ENCODE measurements at regions not wholly inside any gene's neighbourhood (a gene's known extent, or its start where the extent isn't known, plus 50 kb on each side); places are given as distances from the start of the nearest gene placed in this dataset.

GRCh38 chr11:81174646-81175330 lies 1558.9 kb downstream of the FAM181B start:
- no peak overlapping the region for H3K4me3 ChIP-seq (replicated peaks; ENCODE audit: low read depth, low read length)
- DNase-seq (ENCODE audit: extremely low read depth, low read depth) = no peak
- TF ChIP-seq CTCF (IDR thresholded peaks at IDR 0.05; ENCODE audit: low read depth, low read length, missing control alignments) = no peak

GRCh38 chr11:81165164-81165563 lies 1568.5 kb downstream of the FAM181B start:
- no peak overlapping the region for H3K4me3 ChIP-seq (replicated peaks; ENCODE audit: low read depth, low read length)
- TF ChIP-seq CTCF (IDR thresholded peaks at IDR 0.05; ENCODE audit: low read depth, low read length, missing control alignments) = no peak
- DNase-seq (ENCODE audit: extremely low read depth, low read depth) = no peak

- H3K4me3 ChIP-seq (replicated peaks; ENCODE audit: low read depth, low read length) = no peak overlapping the region
- DNase-seq (ENCODE audit: extremely low read depth, low read depth) = no peak
- no peak for TF ChIP-seq CTCF (IDR thresholded peaks at IDR 0.05; ENCODE audit: low read depth, low read length, missing control alignments)
Measured at GRCh38 chr11:81159900-81160299, 1573.8 kb downstream of the FAM181B start.

- H3K4me3 ChIP-seq (replicated peaks; ENCODE audit: low read depth, low read length) = no peak overlapping the region
- no peak for TF ChIP-seq CTCF (IDR thresholded peaks at IDR 0.05; ENCODE audit: low read depth, low read length, missing control alignments)
- no peak for DNase-seq (ENCODE audit: extremely low read depth, low read depth)
Measured at GRCh38 chr11:81135570-81135969, 1598.1 kb downstream of the FAM181B start.

GRCh38 chr11:81129618-81130017 lies 1604.0 kb downstream of the FAM181B start:
- no peak for TF ChIP-seq CTCF (IDR thresholded peaks at IDR 0.05; ENCODE audit: low read depth, low read length, missing control alignments)
- no peak for DNase-seq (ENCODE audit: extremely low read depth, low read depth)
- H3K4me3 ChIP-seq (replicated peaks; ENCODE audit: low read depth, low read length) = no peak overlapping the region

GRCh38 chr11:81112718-81113117 lies 1620.9 kb downstream of the FAM181B start:
- no peak for DNase-seq (ENCODE audit: extremely low read depth, low read depth)
- no peak overlapping the region for H3K4me3 ChIP-seq (replicated peaks; ENCODE audit: low read depth, low read length)
- TF ChIP-seq CTCF (IDR thresholded peaks at IDR 0.05; ENCODE audit: low read depth, low read length, missing control alignments) = no peak

- DNase-seq (ENCODE audit: extremely low read depth, low read depth) = no peak
- no peak for TF ChIP-seq CTCF (IDR thresholded peaks at IDR 0.05; ENCODE audit: low read depth, low read length, missing control alignments)
- no peak overlapping the region for H3K4me3 ChIP-seq (replicated peaks; ENCODE audit: low read depth, low read length)
Measured at GRCh38 chr11:81104051-81104450, 1629.6 kb downstream of the FAM181B start.

Data from HFF-Myc (cell line).